K562 (cell line): ENCODE measurements at regions not wholly inside any gene's neighbourhood (a gene's known extent, or its start where the extent isn't known, plus 50 kb on each side); places are given as distances from the start of the nearest gene placed in this dataset.

Source experiments
- ATAC-seq: fragments of 200-7000 bp; cut with Tn5 transposase; 3 replicates; pipeline ENCODE4 v1.9.1; 2020; ENCODE audit warnings: moderate library complexity
- BruUV-seq: library from RNA; stranded (reverse); fragments of 400-500 nt; replicated peaks from 2 replicates; lab custom pipeline; 2021; lab: Mats Ljungman, UMichigan
- CTCF ChIA-PET: fragments of 300-600 bp; formaldehyde crosslinking; extraction: SDS; loops from one replicate; lab custom pipeline; 2021; ENCODE audit warnings: low intra/inter-chr PET ratio; lab: Yijun Ruan, JAX
- POLR2A ChIA-PET: fragments of 300-600, 350-650 bp; sonication (Branson Sonifier 250); formaldehyde crosslinking; extraction: SDS; loops from one replicate; lab custom pipeline; 2021; ENCODE audit warnings: antibody characterized with exemption, inconsistent platforms; lab: Yijun Ruan, JAX
- DNase-seq, 4 experiments: peaks; one replicate each; pipeline versions ENCODE4 v3.0.0 to v3.0.0-alpha.2; 2011 to 2018; ENCODE audit warnings: low spot score in 3 of 4, mixed read lengths in 3 of 4; ENCODE audit errors: extremely low read depth in 1 of 4
- FAIRE-seq: peaks from 2 replicates; lab custom pipeline; 2011; peaks lifted over from hg19 to GRCh38; lab: Jason Lieb, UNC
- H2AFZ ChIP-seq: 2 replicates; pipeline ENCODE4 v1.6.0; 2011; ENCODE audit warnings: low read depth, low read length, control low read depth, inconsistent platforms
- H3K27ac ChIP-seq: fragments of 200-600 bp; 3 replicates; pipeline ENCODE4 v1.8.0; 2011; ENCODE audit warnings: low read depth, mild to moderate bottlenecking, control low read depth, inconsistent platforms, low read length, moderate library complexity, mixed read lengths; ENCODE audit errors: extremely low read depth
- H3K27me3 ChIP-seq, 2 experiments: fragments of 300-600 bp in 1 of 2; 2 replicates in 1 of 2; 3 replicates in 1 of 2; pipeline versions ENCODE4 v1.6.0 to v1.8.0; 2011; ENCODE audit warnings: inconsistent platforms in 2 of 2, low read length in 2 of 2, mild to moderate bottlenecking in 1 of 2, mixed read lengths in 1 of 2, moderate library complexity in 1 of 2; ENCODE audit not compliant: control insufficient read depth in 2 of 2, insufficient read depth in 2 of 2
- H3K36me3 ChIP-seq: fragments of 300-600 bp; 3 replicates; pipeline ENCODE4 v1.8.0; 2011; ENCODE audit warnings: mild to moderate bottlenecking, low read length, inconsistent platforms; ENCODE audit not compliant: control insufficient read depth, insufficient read depth
- H3K4me1 ChIP-seq, 2 experiments: fragments of 200-600 bp in 1 of 2; replicated peaks in 1 of 2; 2 replicates in 1 of 2; 3 replicates in 1 of 2; pipeline versions ENCODE4 v1.5.1 to v1.8.0; 2011; ENCODE audit warnings: inconsistent platforms in 2 of 2, low read length in 2 of 2, mild to moderate bottlenecking in 1 of 2, mixed read lengths in 1 of 2, moderate library complexity in 1 of 2; ENCODE audit not compliant: control insufficient read depth in 2 of 2, insufficient read depth in 2 of 2
- H3K4me2 ChIP-seq: 2 replicates; pipeline ENCODE4 v1.6.1; 2011; ENCODE audit warnings: low read length, control low read depth, inconsistent platforms, mixed read lengths; ENCODE audit not compliant: insufficient read depth
- H3K4me3 ChIP-seq: fragments of 200-600 bp; sonication (generic), shearing (Covaris generic); 2 replicates; pipeline ENCODE4 v1.5.1; 2016; ENCODE audit warnings: control low read depth, inconsistent platforms
- H3K79me2 ChIP-seq: fragments of 200-600 bp; 3 replicates; pipeline ENCODE4 v1.8.0; 2011; ENCODE audit warnings: low read length, inconsistent platforms; ENCODE audit not compliant: control insufficient read depth, insufficient read depth
- H3K9ac ChIP-seq, 2 experiments: 2 replicates each; pipeline versions ENCODE4 v1.6.0 to v1.6.1; 2011; ENCODE audit warnings: low read depth in 2 of 2, low read length in 2 of 2, control low read depth in 1 of 2, inconsistent platforms in 1 of 2, mild to moderate bottlenecking in 1 of 2, mixed read lengths in 1 of 2; ENCODE audit not compliant: insufficient read depth in 1 of 2
- H3K9me1 ChIP-seq: one replicate; pipeline ENCODE4 v1.6.0; 2011; ENCODE audit warnings: inconsistent platforms, mild to moderate bottlenecking, low read length, moderate library complexity; ENCODE audit not compliant: control insufficient read depth, insufficient read depth
- H3K9me3 ChIP-seq: replicated peaks from 2 replicates; pipeline ENCODE4 v1.5.1; 2011; ENCODE audit warnings: low read depth, low read length, inconsistent platforms; ENCODE audit not compliant: control insufficient read depth, insufficient read depth
- H4K20me1 ChIP-seq: replicated peaks from 2 replicates; pipeline ENCODE4 v1.6.1; 2011; ENCODE audit warnings: low read length, inconsistent platforms, mixed read lengths; ENCODE audit not compliant: control insufficient read depth, insufficient read depth
- BRF1 ChIP-seq: IDR thresholded peaks from 3 replicates; pipeline ENCODE4 v1.6.1; 2011; ENCODE audit warnings: borderline replicate concordance, mild to moderate bottlenecking; ENCODE audit not compliant: insufficient read length; ENCODE audit errors: extremely low read depth
- CHCHD3 ChIP-seq: fragments of 250-450 bp; sonication (Bioruptor Pico); IDR thresholded peaks from 2 replicates; pipeline ENCODE4 v2.1.2; 2022; ENCODE audit warnings: mild to moderate bottlenecking
- FOXA3 ChIP-seq, 2 experiments: fragments of 450-650 bp in 1 of 2; sonication (generic) in 1 of 2; formaldehyde crosslinking; IDR thresholded peaks in 1 of 2; conservative IDR thresholded peaks in 1 of 2; 2 replicates each; pipeline versions ENCODE4 v1.4.0 to v1.8.0; 2020 to 2022; ENCODE audit warnings: mild to moderate bottlenecking in 2 of 2, missing genetic modification reagents in 1 of 2
- HNRNPL ChIP-seq: fragments of 200-400 bp; formaldehyde crosslinking; IDR thresholded peaks from 2 replicates; pipeline ENCODE4 v1.6.1; 2017; ENCODE audit warnings: low read depth, mild to moderate bottlenecking, low read length
- KLF1 ChIP-seq: fragments of 450-650 bp; IDR thresholded peaks from 2 replicates; pipeline ENCODE4 v1.6.1; 2016; ENCODE audit warnings: missing genetic modification characterization, missing compliant biosample characterization
- MECOM ChIP-seq: fragments of 250-450 bp; sonication (Bioruptor Pico); IDR thresholded peaks from 2 replicates; pipeline ENCODE4 v1.8.0; 2022; ENCODE audit warnings: inconsistent platforms
- NR2F6 ChIP-seq: fragments of 450-650 bp; formaldehyde crosslinking; IDR thresholded peaks from 2 replicates; pipeline ENCODE4 v1.4.0; 2020; ENCODE audit warnings: mild to moderate bottlenecking
- SRF ChIP-seq, 2 experiments: fragments of 250-450, 450-650 bp in 1 of 2; sonication (Bioruptor Pico) in 1 of 2; sonication (generic) in 1 of 2; formaldehyde crosslinking; IDR thresholded peaks; 2 replicates each; pipeline versions ENCODE4 v1.5.0 to v1.5.1; 2020 to 2022; ENCODE audit warnings: mild to moderate bottlenecking in 1 of 2, missing genetic modification reagents in 1 of 2
- TAF9B ChIP-seq: fragments of 450-650 bp; IDR thresholded peaks from 2 replicates; pipeline ENCODE4 v1.6.1; 2018; ENCODE audit warnings: mild to moderate bottlenecking; ENCODE audit not compliant: partially characterized antibody
- TEAD1 ChIP-seq, 2 experiments: fragments of 450-650 bp in 1 of 2; sonication (generic) in 1 of 2; formaldehyde crosslinking; IDR thresholded peaks; 2 replicates each; pipeline versions ENCODE4 v1.4.0 to v1.8.0; 2020 to 2022; ENCODE audit warnings: mild to moderate bottlenecking in 2 of 2, missing genetic modification reagents in 1 of 2
- ZNF121 ChIP-seq: sonication (generic); formaldehyde crosslinking; conservative IDR thresholded peaks from 2 replicates; pipeline ENCODE4 v1.8.0; 2022; ENCODE audit warnings: missing genetic modification reagents
- in situ Hi-C: fragments of 300-500 bp; cut with MboI; formaldehyde crosslinking; loops from 4 replicates; pipeline ENCODE4 v1.15.0; 2018; ENCODE audit warnings: inconsistent platforms, mixed read lengths
- intact Hi-C: fragments of 100-400 bp; cut with micrococcal nuclease; formaldehyde crosslinking; loops from 2 replicates; pipeline ENCODE4 v1.14.2; 2022
- TF ChIP-seq, protein P1 (sequence below), 2 experiments: fragments of 450-650 bp in 1 of 2; sonication (generic) in 1 of 2; formaldehyde crosslinking; conservative IDR thresholded peaks; 2 replicates each; pipeline versions ENCODE4 v1.4.0 to v1.8.1; 2020 to 2022; ENCODE audit warnings: mild to moderate bottlenecking in 1 of 2, missing genetic modification reagents in 1 of 2
- TF ChIP-seq, protein P2 (sequence below): sonication (generic); formaldehyde crosslinking; IDR thresholded peaks from 2 replicates; pipeline ENCODE4 v1.8.1; 2023; ENCODE audit warnings: mild to moderate bottlenecking, missing genetic modification reagents
- TF ChIP-seq, protein P3 (sequence below): fragments of 450-650 bp; IDR thresholded peaks from 2 replicates; pipeline ENCODE4 v1.6.1; 2018; ENCODE audit not compliant: partially characterized antibody

DNA sequence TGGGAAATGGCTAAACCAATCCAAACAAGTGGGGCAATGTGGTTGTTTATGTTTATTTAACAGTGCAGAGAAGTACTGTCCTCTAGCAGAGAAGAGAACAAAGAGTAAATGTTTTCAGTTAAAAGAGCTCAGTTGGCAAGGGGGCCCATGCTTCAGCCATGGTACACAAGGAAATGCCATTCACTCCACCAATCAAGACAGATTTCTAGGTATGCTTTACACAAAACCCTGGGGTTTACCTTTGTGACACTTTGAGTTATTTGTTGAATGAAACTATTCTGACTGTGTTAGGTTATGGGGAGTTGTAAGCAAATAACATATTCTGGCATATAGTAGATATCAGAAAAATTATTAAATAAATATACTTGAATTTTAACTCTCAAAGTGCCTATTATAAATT is 228.5 kb upstream of the MME start:
- ATAC-seq (no peak), DNase-seq (no peak), FAIRE-seq (no peak)
- in situ Hi-C loops: no loop called here
- Histone ChIP-seq H3K9me3 (no peaks in the 10 kb centered on the region), H2AFZ (no peak overlapping the region), H3K4me2 (no peak overlapping the region), H3K27ac (no peak overlapping the region), H3K36me3 (no peaks in the 10 kb centered on the region), H4K20me1 (no peaks in the 10 kb centered on the region), H3K4me3 (no peak overlapping the region), H3K9me1 (no peaks in the 10 kb centered on the region), H3K79me2 (no peaks in the 10 kb centered on the region), H3K9ac (no peak overlapping the region), H3K4me1 (no peaks in the 10 kb centered on the region; a peak in 1 of 5 replicates), H3K27me3 (no peaks in the 10 kb centered on the region)
- ChIA-PET CTCF (no interaction called here), POLR2A (no interaction called here)
- intact Hi-C loops: no loop called here
- BruUV-seq: no TSS peak
- TF ChIP-seq KLF1 (tag) (no peak), MECOM (CRISPR knock-in tag) (no peak), CHCHD3 (no peak), NR2F6 (CRISPR knock-in tag) (no peak), TEAD1 (CRISPR knock-in tag; IDR thresholded peaks at IDR 0.05) (no peak), ZNF121 (CRISPR knock-in tag) (no peak), SRF (CRISPR knock-in tag; IDR thresholded peaks at IDR 0.05) (no peak), TAF9B (no peak), FOXA3 (CRISPR knock-in tag; conservative IDR thresholded peaks at IDR 0.05 in 1 of 2, IDR thresholded peaks at IDR 0.05 in 1 of 2) (no peak), BRF1 (no peak), HNRNPL (no peak)
- TF ChIP-seq, protein P1, sequence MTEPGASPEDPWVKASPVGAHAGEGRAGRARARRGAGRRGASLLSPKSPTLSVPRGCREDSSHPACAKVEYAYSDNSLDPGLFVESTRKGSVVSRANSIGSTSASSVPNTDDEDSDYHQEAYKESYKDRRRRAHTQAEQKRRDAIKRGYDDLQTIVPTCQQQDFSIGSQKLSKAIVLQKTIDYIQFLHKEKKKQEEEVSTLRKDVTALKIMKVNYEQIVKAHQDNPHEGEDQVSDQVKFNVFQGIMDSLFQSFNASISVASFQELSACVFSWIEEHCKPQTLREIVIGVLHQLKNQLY (CRISPR knock-in tag; conservative IDR thresholded peaks at IDR 0.05): no peak
- TF ChIP-seq, protein P2, sequence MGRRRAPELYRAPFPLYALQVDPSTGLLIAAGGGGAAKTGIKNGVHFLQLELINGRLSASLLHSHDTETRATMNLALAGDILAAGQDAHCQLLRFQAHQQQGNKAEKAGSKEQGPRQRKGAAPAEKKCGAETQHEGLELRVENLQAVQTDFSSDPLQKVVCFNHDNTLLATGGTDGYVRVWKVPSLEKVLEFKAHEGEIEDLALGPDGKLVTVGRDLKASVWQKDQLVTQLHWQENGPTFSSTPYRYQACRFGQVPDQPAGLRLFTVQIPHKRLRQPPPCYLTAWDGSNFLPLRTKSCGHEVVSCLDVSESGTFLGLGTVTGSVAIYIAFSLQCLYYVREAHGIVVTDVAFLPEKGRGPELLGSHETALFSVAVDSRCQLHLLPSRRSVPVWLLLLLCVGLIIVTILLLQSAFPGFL: no peak
- TF ChIP-seq, protein P3, sequence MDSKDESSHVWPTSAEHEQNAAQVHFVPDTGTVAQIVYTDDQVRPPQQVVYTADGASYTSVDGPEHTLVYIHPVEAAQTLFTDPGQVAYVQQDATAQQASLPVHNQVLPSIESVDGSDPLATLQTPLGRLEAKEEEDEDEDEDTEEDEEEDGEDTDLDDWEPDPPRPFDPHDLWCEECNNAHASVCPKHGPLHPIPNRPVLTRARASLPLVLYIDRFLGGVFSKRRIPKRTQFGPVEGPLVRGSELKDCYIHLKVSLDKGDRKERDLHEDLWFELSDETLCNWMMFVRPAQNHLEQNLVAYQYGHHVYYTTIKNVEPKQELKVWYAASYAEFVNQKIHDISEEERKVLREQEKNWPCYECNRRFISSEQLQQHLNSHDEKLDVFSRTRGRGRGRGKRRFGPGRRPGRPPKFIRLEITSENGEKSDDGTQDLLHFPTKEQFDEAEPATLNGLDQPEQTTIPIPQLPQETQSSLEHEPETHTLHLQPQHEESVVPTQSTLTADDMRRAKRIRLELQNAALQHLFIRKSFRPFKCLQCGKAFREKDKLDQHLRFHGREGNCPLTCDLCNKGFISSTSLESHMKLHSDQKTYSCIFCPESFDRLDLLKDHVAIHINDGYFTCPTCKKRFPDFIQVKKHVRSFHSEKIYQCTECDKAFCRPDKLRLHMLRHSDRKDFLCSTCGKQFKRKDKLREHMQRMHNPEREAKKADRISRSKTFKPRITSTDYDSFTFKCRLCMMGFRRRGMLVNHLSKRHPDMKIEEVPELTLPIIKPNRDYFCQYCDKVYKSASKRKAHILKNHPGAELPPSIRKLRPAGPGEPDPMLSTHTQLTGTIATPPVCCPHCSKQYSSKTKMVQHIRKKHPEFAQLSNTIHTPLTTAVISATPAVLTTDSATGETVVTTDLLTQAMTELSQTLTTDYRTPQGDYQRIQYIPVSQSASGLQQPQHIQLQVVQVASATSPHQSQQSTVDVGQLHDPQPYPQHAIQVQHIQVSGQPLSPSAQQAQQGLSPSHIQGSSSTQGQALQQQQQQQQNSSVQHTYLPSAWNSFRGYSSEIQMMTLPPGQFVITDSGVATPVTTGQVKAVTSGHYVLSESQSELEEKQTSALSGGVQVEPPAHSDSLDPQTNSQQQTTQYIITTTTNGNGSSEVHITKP: no peak
